CD14-positive monocyte (primary cell): ENCODE measurements at regions not wholly inside any gene's neighbourhood (a gene's known extent, or its start where the extent isn't known, plus 50 kb on each side); places are given as distances from the start of the nearest gene placed in this dataset.

Experiments
- DNase-seq, 3 donors: peaks; one replicate each; pipeline ENCODE4 v3.0.0-alpha.2; 2011 to 2022
- H2AFZ ChIP-seq: 2 replicates; pipeline ENCODE4 v1.6.0; 2012; ENCODE audit warnings: mild to moderate bottlenecking, low read depth, low read length, inconsistent platforms; ENCODE audit not compliant: insufficient read depth, poor library complexity, severe bottlenecking
- H3K27ac ChIP-seq, 2 donors: 1 replicate in 1 of 2; 2 replicates in 1 of 2; pipeline ENCODE4 v1.5.1; 2012 to 2013; ENCODE audit warnings: low read length in 2 of 2, control low read depth in 1 of 2, inconsistent platforms in 1 of 2, low read depth in 1 of 2, mild to moderate bottlenecking in 1 of 2
- H3K27me3 ChIP-seq, 2 donors: one replicate each; pipeline versions ENCODE4 v1.6.0 to v1.6.1; 2011 to 2013; ENCODE audit warnings: low read length in 2 of 2; ENCODE audit not compliant: control insufficient read depth in 2 of 2, insufficient read depth in 2 of 2
- H3K36me3 ChIP-seq, 2 donors: replicated peaks in 1 of 2; 1 replicate in 1 of 2; 2 replicates in 1 of 2; pipeline versions ENCODE4 v1.5.1 to v1.6.1; 2012 to 2013; ENCODE audit warnings: low read length in 2 of 2, control low read depth in 1 of 2, inconsistent platforms in 1 of 2, mild to moderate bottlenecking in 1 of 2; ENCODE audit not compliant: insufficient read depth in 2 of 2, control insufficient read depth in 1 of 2
- H3K4me1 ChIP-seq, 2 donors: 1 replicate in 1 of 2; 2 replicates in 1 of 2; pipeline versions ENCODE4 v1.5.1 to v1.6.1; 2012 to 2013; ENCODE audit warnings: low read length in 2 of 2, control low read depth in 1 of 2, inconsistent platforms in 1 of 2, mild to moderate bottlenecking in 1 of 2, moderate library complexity in 1 of 2; ENCODE audit not compliant: insufficient read depth in 2 of 2, control insufficient read depth in 1 of 2
- H3K4me2 ChIP-seq: replicated peaks from 2 replicates; pipeline ENCODE3; 2012; ENCODE audit warnings: low read length, moderate library complexity, mild to moderate bottlenecking; ENCODE audit not compliant: poor library complexity, severe bottlenecking; ENCODE audit errors: extremely low read depth
- H3K4me3 ChIP-seq, 3 experiments: fragments of 200-600 bp in 1 of 3; sonication (generic) in 1 of 3; replicated peaks in 1 of 3; 1 replicate in 2 of 3; 2 replicates in 1 of 3; pipeline ENCODE4 v1.5.1; 2011 to 2013; ENCODE audit warnings: low read length in 3 of 3, mild to moderate bottlenecking in 3 of 3, control low read depth in 2 of 3, low read depth in 2 of 3, inconsistent platforms in 1 of 3, moderate library complexity in 1 of 3
- H3K79me2 ChIP-seq: 2 replicates; pipeline ENCODE4 v1.6.0; 2012; ENCODE audit warnings: mild to moderate bottlenecking, control low read depth, inconsistent platforms, low read length, moderate library complexity; ENCODE audit not compliant: insufficient read depth
- H3K9ac ChIP-seq: 2 replicates; pipeline ENCODE4 v1.6.0; 2017; ENCODE audit warnings: low read length, mild to moderate bottlenecking; ENCODE audit not compliant: insufficient read depth, poor library complexity, severe bottlenecking
- H3K9me3 ChIP-seq, 2 donors: replicated peaks in 1 of 2; 1 replicate in 1 of 2; 2 replicates in 1 of 2; pipeline versions ENCODE4 v1.5.1 to v1.6.1; 2012 to 2013; ENCODE audit warnings: low read length in 2 of 2, control low read depth in 1 of 2; ENCODE audit not compliant: control insufficient read depth in 1 of 2, insufficient read depth in 1 of 2
- H4K20me1 ChIP-seq: 2 replicates; pipeline ENCODE4 v1.6.0; 2012; ENCODE audit warnings: mild to moderate bottlenecking, low read length, control low read depth, moderate library complexity; ENCODE audit not compliant: insufficient read depth
- H3K27ac Mint-ChIP-seq, 7 donors: one replicate each; pipeline ENCODE4 v1.8.0; 2020; ENCODE audit warnings: mild to moderate bottlenecking in 7 of 7, mixed read lengths in 7 of 7, moderate library complexity in 6 of 7, inconsistent platforms in 2 of 7
- H3K27me3 Mint-ChIP-seq, 3 donors: one replicate each; pipeline ENCODE4 v1.8.0; 2021 to 2022; ENCODE audit warnings: low read depth in 3 of 3, mild to moderate bottlenecking in 3 of 3, mixed read lengths in 3 of 3, moderate library complexity in 3 of 3, inconsistent platforms in 1 of 3
- H3K36me3 Mint-ChIP-seq, 2 donors: one replicate each; pipeline ENCODE4 v1.8.0; 2020; ENCODE audit warnings: mixed read lengths in 2 of 2, inconsistent platforms in 1 of 2, mild to moderate bottlenecking in 1 of 2
- H3K4me1 Mint-ChIP-seq: one replicate; pipeline ENCODE4 v1.8.0; 2020; ENCODE audit warnings: mild to moderate bottlenecking, mixed read lengths
- H3K4me3 Mint-ChIP-seq, 2 donors: one replicate each; pipeline ENCODE4 v1.8.0; 2020; ENCODE audit warnings: mild to moderate bottlenecking in 2 of 2, mixed read lengths in 2 of 2, moderate library complexity in 1 of 2
- H3K9me3 Mint-ChIP-seq, 7 donors: one replicate each; pipeline ENCODE4 v1.8.0; 2020 to 2022; ENCODE audit warnings: mixed read lengths in 7 of 7, mild to moderate bottlenecking in 6 of 7, moderate library complexity in 6 of 7, inconsistent platforms in 2 of 7
- CTCF ChIP-seq: fragments of 200-600 bp; IDR thresholded peaks from one replicate; pipeline ENCODE4 v1.8.0; 2022; ENCODE audit warnings: antibody characterized with exemption, mild to moderate bottlenecking
- WGBS: methylation state at CpG from one replicate; pipeline ENCODE4 v1.1.5; 2013; ENCODE audit warnings: missing lambda C conversion rate; ENCODE audit not compliant: insufficient coverage; 5-methylcytosine and 5-hydroxymethylcytosine counted together
- intact Hi-C, 2 donors: fragments of 100-400 bp; cut with micrococcal nuclease; formaldehyde crosslinking; loops; one replicate each; pipeline versions ENCODE4 v1.15.0 to v1.15.1; 2023

DNA sequence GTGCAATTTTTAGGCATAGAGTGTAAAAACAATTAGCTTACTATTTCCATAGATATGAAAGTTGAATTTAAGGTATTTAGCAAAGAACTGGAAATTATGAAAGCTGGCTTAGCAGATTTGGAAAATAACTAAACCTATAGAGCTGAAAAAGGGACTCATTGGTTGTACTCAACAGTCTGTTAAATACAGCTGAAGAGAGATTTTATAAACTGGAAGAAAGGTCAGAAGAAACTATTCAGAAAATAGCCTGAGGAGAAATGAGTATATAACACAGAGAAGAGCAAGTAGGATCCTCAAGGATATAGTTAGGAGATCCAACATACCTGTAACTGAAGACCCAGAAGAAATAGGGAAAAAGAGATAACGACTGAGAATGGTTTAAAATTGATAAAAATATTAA is 97.6 kb upstream of the SLIT3 start:
- WGBS: no CpG with 5 or more reads among the region's 1 CpG
- no peaks in the 10 kb centered on the region for H3K9me3 ChIP-seq
- TF ChIP-seq CTCF: no peak

GRCh38 chr5:169395136-169395535 is 94.2 kb upstream of the SLIT3 start:
- no peaks in the 10 kb centered on the region for H3K9me3 ChIP-seq
- no peak overlapping the region for H3K4me3 ChIP-seq
- TF ChIP-seq CTCF: no peak
- H3K9me3 Mint-ChIP-seq: peaks cover 0 to 10% (median 2%) of the 10 kb centered on the region in 7 donors
- intact Hi-C loops: no loop called here
- no peaks in the 10 kb centered on the region for H3K4me1 Mint-ChIP-seq
- no peaks in the 10 kb centered on the region for H3K27me3 Mint-ChIP-seq
- no peaks in the 10 kb centered on the region for H3K36me3 Mint-ChIP-seq
- WGBS: 100% methylated on average over 1 of the region's 1 CpG
- no peak for DNase-seq
- no peak overlapping the region for H3K27ac Mint-ChIP-seq
- H3K27me3 ChIP-seq: no peaks in the 10 kb centered on the region
- H2AFZ ChIP-seq: no peak overlapping the region
- no peak overlapping the region for H3K9ac ChIP-seq
- no peak overlapping the region for H3K27ac ChIP-seq
- H3K36me3 ChIP-seq: no peaks in the 10 kb centered on the region
- no peak overlapping the region for H3K4me3 Mint-ChIP-seq
- H3K4me2 ChIP-seq: no peak overlapping the region
- no peaks in the 10 kb centered on the region for H4K20me1 ChIP-seq
- H3K4me1 ChIP-seq: no peaks in the 10 kb centered on the region
- H3K79me2 ChIP-seq: no peaks in the 10 kb centered on the region

More for the DNA sequence above, 97.6 kb upstream of the SLIT3 start:
- Mint-ChIP-seq H3K36me3 (no peaks in the 10 kb centered on the region), H3K4me3 (no peak overlapping the region), H3K27ac (no peak overlapping the region), H3K9me3 (peaks cover 0 to 8% (median 2%) of the 10 kb centered on the region in 7 donors), H3K27me3 (peaks cover 0 to 3% (median 0%) of the 10 kb centered on the region in 3 donors), H3K4me1 (no peaks in the 10 kb centered on the region)
- Histone ChIP-seq H3K9ac (no peak overlapping the region), H3K27ac (no peak overlapping the region), H3K79me2 (no peaks in the 10 kb centered on the region), H3K27me3 (no peaks in the 10 kb centered on the region), H4K20me1 (no peaks in the 10 kb centered on the region), H3K4me2 (no peak overlapping the region), H3K4me3 (no peak overlapping the region), H2AFZ (no peak overlapping the region), H3K36me3 (no peaks in the 10 kb centered on the region), H3K4me1 (no peaks in the 10 kb centered on the region)
- DNase-seq: no peak
- intact Hi-C loops: no loop called here
